ENCODE measurements at regions not wholly inside any gene's neighbourhood (a gene's known extent, or its start where the extent isn't known, plus 50 kb on each side); places are given as distances from the start of the nearest gene placed in this dataset.

GRCh38 chr2:147165697-147166382, 679.0 kb upstream of the ACVR2A start:
- H3K36me3 ChIP-seq = no peaks in the 10 kb centered on the region
- H3K27ac ChIP-seq = no peak overlapping the region
- no peak overlapping the region for H3K4me3 ChIP-seq (ENCODE audit: low read depth in 1 of 2, low read length in 1 of 2)
- H3K27me3 ChIP-seq = no peaks in the 10 kb centered on the region
- no peaks in the 10 kb centered on the region for H3K4me1 ChIP-seq (ENCODE audit: control insufficient read depth in 1 of 2, insufficient read depth in 1 of 2, low read depth in 1 of 2, low read length in 1 of 2)
- TF ChIP-seq CTCF (IDR thresholded peaks at IDR 0.05) = no peak
- H3K9me3 ChIP-seq = no peaks in the 10 kb centered on the region

GRCh38 chr2:147164563-147164962, 680.3 kb upstream of the ACVR2A start:
- H3K9me3 ChIP-seq = no peaks in the 10 kb centered on the region
- H3K27me3 ChIP-seq = no peaks in the 10 kb centered on the region
- no peak for TF ChIP-seq CTCF (IDR thresholded peaks at IDR 0.05)
- no peaks in the 10 kb centered on the region for H3K4me1 ChIP-seq (ENCODE audit: control insufficient read depth in 1 of 2, insufficient read depth in 1 of 2, low read depth in 1 of 2, low read length in 1 of 2)
- no peaks in the 10 kb centered on the region for H3K36me3 ChIP-seq
- no peak overlapping the region for H3K4me3 ChIP-seq (ENCODE audit: low read depth in 1 of 2, low read length in 1 of 2)
- H3K27ac ChIP-seq = no peak overlapping the region

- Histone ChIP-seq H3K27me3 (no peaks in the 10 kb centered on the region), H3K9me3 (no peaks in the 10 kb centered on the region), H3K27ac (no peak overlapping the region), H3K4me1 (ENCODE audit: control insufficient read depth in 1 of 2, insufficient read depth in 1 of 2, low read depth in 1 of 2, low read length in 1 of 2) (no peaks in the 10 kb centered on the region), H3K36me3 (no peaks in the 10 kb centered on the region), H3K4me3 (ENCODE audit: low read depth in 1 of 2, low read length in 1 of 2) (no peak overlapping the region)
- TF ChIP-seq CTCF (IDR thresholded peaks at IDR 0.05) = no peak
Measured at GRCh38 chr2:147161746-147162145, 683.1 kb upstream of the ACVR2A start.

- H3K9me3 ChIP-seq = no peaks in the 10 kb centered on the region
- no peak overlapping the region for H3K27ac ChIP-seq
- TF ChIP-seq CTCF (IDR thresholded peaks at IDR 0.05) = no peak
Measured at GRCh38 chr2:147156970-147157369, 687.9 kb upstream of the ACVR2A start.

GRCh38 chr2:147150241-147150635, 694.6 kb upstream of the ACVR2A start:
- Histone ChIP-seq H3K27me3 (no peaks in the 10 kb centered on the region), H3K27ac (no peak overlapping the region), H3K4me1 (ENCODE audit: control insufficient read depth in 1 of 2, insufficient read depth in 1 of 2, low read depth in 1 of 2, low read length in 1 of 2) (no peaks in the 10 kb centered on the region), H3K36me3 (no peaks in the 10 kb centered on the region), H3K9me3 (peaks cover 11% of the 10 kb centered on the region), H3K4me3 (ENCODE audit: low read depth in 1 of 2, low read length in 1 of 2) (no peak overlapping the region)
- no peak for TF ChIP-seq CTCF (IDR thresholded peaks at IDR 0.05)

More at GRCh38 chr2:147156970-147157369, 687.9 kb upstream of the ACVR2A start:
- no peak overlapping the region for H3K4me3 ChIP-seq (ENCODE audit: low read depth in 1 of 2, low read length in 1 of 2)
- no peaks in the 10 kb centered on the region for H3K4me1 ChIP-seq (ENCODE audit: control insufficient read depth in 1 of 2, insufficient read depth in 1 of 2, low read depth in 1 of 2, low read length in 1 of 2)
- no peaks in the 10 kb centered on the region for H3K27me3 ChIP-seq
- no peaks in the 10 kb centered on the region for H3K36me3 ChIP-seq

Measured in neutrophil (primary cell).